Ammon's horn (tissue), 1 donor: ENCODE measurements at regions not wholly inside any gene's neighbourhood (a gene's known extent, or its start where the extent isn't known, plus 50 kb on each side); places are given as distances from the start of the nearest gene placed in this dataset.

ENCODE experiments used
- DNase-seq: peaks from one replicate; pipeline ENCODE4 v3.0.0-alpha.2; 2016; ENCODE audit warnings: low spot score

DNA sequence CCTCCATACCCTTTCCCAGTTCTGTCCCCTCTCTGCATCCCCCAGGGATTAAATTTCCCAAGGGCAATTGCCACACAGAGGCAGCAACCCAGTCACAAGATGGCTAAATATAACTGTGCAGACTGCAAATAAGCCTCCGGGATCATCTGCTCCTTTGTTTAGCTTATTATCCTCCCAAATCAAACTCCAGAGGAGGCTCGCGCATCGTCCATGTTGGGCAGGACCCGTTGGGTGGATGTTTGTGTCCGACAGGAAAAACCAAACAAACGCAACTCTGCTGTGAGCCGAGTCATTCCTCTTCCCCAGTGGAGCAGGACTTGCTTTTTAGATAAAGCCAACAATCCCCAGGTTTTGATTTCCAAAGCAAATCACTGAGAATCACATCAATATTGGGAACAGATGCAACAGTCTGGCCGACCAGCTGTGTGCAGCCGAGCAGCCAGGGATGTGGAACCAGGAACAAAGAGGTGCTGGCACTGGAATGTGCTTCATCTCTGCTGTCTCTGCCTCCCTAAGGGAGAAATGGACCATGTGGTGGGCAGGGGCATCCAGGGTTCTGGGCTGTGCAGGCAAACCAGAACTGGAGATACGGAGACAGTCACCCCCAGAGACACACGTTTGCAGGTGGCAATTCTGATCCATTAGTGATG is 89.8 kb downstream of the PTTG1 start:
- DNase-seq = no peak
